NCI-H748 treated with DMSO at 0.1 percent for 48 hours (cell line): ENCODE measurements at regions not wholly inside any gene's neighbourhood (a gene's known extent, or its start where the extent isn't known, plus 50 kb on each side); places are given as distances from the start of the nearest gene placed in this dataset.
A peak's percentile ranks its signal among the peaks of the same experiment; 100 is the strongest.

Experiments used
- DNase-seq: peaks from one replicate; lab custom pipeline; 2025; lab: John Stamatoyannopoulos, UW

- peak; percentile 14 for DNase-seq
These were observed 733.8 kb upstream of the ALCAM start for GRCh38 chr3:104632947-104633346.

GRCh38 chr3:104635872-104636580, 730.7 kb upstream of the ALCAM start:
- DNase-seq = no peak

- no peak for DNase-seq
These were observed 723.9 kb upstream of the ALCAM start for GRCh38 chr3:104642827-104643226.

- no peak for DNase-seq
These were observed 720.5 kb upstream of the ALCAM start for GRCh38 chr3:104646196-104646595.

GRCh38 chr3:104648823-104649222, 717.9 kb upstream of the ALCAM start:
- DNase-seq = no peak

GRCh38 chr3:104669083-104669482, 697.6 kb upstream of the ALCAM start:
- DNase-seq = no peak

GRCh38 chr3:104672331-104672730, 694.4 kb upstream of the ALCAM start:
- no peak for DNase-seq

- DNase-seq = no peak
These were observed 692.7 kb upstream of the ALCAM start for GRCh38 chr3:104673981-104674380.

GRCh38 chr3:104676241-104676640, 690.5 kb upstream of the ALCAM start:
- no peak for DNase-seq

GRCh38 chr3:104677932-104678331, 688.8 kb upstream of the ALCAM start:
- no peak for DNase-seq

- no peak for DNase-seq
These were observed 681.2 kb upstream of the ALCAM start for GRCh38 chr3:104685492-104685891.

- no peak for DNase-seq
These were observed 679.3 kb upstream of the ALCAM start for GRCh38 chr3:104687362-104687761.

- no peak for DNase-seq
These were observed 670.2 kb upstream of the ALCAM start for GRCh38 chr3:104696470-104696869.

GRCh38 chr3:104711406-104711805, 655.3 kb upstream of the ALCAM start:
- DNase-seq = no peak

- DNase-seq = no peak
These were observed 650.7 kb upstream of the ALCAM start for GRCh38 chr3:104715972-104716371.

- no peak for DNase-seq
These were observed 648.9 kb upstream of the ALCAM start for GRCh38 chr3:104717828-104718196.

GRCh38 chr3:104723000-104723399, 643.7 kb upstream of the ALCAM start:
- DNase-seq = no peak

- DNase-seq = no peak
These were observed 635.6 kb upstream of the ALCAM start for GRCh38 chr3:104731074-104731473.

GRCh38 chr3:104734627-104735026, 632.1 kb upstream of the ALCAM start:
- no peak for DNase-seq

GRCh38 chr3:104735691-104736090, 631.0 kb upstream of the ALCAM start:
- DNase-seq = no peak

GRCh38 chr3:104738271-104738670, 628.4 kb upstream of the ALCAM start:
- no peak for DNase-seq

- DNase-seq = no peak
These were observed 625.8 kb upstream of the ALCAM start for GRCh38 chr3:104740874-104741379.

GRCh38 chr3:104742044-104742443, 624.7 kb upstream of the ALCAM start:
- no peak for DNase-seq

GRCh38 chr3:104745313-104745712, 621.4 kb upstream of the ALCAM start:
- no peak for DNase-seq
